AML-193 (cell line): ENCODE measurements at regions not wholly inside any gene's neighbourhood (a gene's known extent, or its start where the extent isn't known, plus 50 kb on each side); places are given as distances from the start of the nearest gene placed in this dataset.
"Not testable (repeated sequence)": the region's sequence is repeated elsewhere in the genome, so short reads cannot be mapped to it uniquely, and the experiment has no call there.

Source experiments
- DNase-seq, 2 experiments: peaks; one replicate each; lab custom pipeline; 2025; lab: John Stamatoyannopoulos, UW

DNA sequence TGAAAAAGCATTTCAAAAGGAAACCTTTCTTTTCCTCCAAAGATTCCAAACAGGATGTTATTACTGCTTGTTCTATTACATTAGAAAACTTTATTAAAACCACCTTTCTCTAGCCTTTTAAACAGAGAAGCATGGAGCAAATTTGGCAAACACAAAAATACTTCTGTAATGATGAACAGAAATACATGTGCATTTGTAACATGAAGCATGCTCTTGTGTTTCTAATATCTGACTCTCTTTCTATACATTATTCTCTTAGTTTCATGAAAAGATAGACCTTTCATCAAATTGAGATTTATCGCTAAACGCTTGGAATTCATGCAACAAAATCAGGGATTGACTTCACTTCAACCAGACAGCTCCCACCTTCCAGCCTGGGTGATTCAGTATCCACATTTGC is 152.8 kb upstream of the IRS2 start:
- DNase-seq = no peak

- DNase-seq = no peak
Observed at GRCh38 chr13:109938255-109938936, 152.0 kb upstream of the IRS2 start.

GRCh38 chr13:109934520-109934919 is 148.1 kb upstream of the IRS2 start:
- not testable (repeated sequence) for DNase-seq

GRCh38 chr13:109933476-109933875 is 147.1 kb upstream of the IRS2 start:
- DNase-seq = no peak

DNA sequence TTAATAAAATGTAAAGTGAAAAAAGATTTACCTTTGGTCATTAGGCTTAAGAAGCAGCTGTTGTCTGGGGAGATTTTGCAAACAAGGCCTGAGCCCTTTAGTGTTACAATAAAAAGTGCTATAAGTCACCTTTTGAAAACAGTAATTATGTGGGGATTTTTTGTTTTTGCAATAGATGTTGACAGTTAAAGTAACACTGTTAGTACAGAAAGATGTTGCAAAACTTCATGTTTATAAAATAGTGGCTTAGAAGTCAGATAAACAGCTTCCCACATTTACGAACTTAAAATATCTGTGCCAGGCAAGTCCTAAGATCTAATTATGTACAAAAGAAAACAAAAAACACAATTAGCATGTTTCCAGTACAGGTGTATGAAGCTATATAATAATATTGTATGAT is 138.0 kb upstream of the IRS2 start:
- DNase-seq = no peak

DNA sequence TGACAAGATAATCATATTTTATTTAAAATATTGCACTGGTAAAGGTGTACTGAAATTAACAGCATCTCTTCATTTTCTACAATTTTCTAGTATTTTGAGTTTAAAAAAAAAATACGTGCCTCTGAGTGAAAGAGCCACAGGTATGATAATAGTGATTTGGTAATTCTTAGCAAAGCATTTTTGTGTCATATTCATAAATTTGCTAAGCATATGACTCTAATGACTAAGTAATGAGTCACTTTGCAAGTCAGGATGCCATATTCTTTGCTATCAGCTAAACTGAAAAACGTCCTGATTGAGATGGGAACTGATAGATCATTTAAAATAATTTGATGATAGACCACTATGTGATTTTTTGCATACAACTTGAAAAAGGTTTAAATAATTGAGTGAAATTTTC is 136.1 kb upstream of the IRS2 start:
- no peak for DNase-seq

- DNase-seq = no peak
Observed at GRCh38 chr13:109919715-109920375, 133.5 kb upstream of the IRS2 start.

- no peak for DNase-seq
Observed at GRCh38 chr13:109918179-109918711, 131.9 kb upstream of the IRS2 start.

DNA sequence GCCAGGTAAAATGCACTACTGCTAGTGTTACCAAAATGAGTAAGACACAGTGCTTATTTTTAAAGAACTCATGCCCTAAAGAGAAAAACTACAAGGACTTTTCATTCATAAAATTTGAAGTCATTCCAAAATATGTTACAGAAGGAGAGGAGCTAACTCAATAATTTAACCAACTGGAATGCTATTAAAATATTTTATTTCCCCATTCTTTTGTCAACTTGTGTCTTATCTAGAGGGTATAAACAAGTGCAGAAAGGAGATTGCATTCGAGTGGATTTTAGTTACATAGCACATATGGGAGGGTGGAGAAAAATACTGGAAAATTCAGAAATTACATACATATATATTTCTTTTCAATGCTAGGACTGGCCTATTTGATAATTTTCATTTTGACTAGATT is 131.0 kb upstream of the IRS2 start:
- DNase-seq = no peak

DNA sequence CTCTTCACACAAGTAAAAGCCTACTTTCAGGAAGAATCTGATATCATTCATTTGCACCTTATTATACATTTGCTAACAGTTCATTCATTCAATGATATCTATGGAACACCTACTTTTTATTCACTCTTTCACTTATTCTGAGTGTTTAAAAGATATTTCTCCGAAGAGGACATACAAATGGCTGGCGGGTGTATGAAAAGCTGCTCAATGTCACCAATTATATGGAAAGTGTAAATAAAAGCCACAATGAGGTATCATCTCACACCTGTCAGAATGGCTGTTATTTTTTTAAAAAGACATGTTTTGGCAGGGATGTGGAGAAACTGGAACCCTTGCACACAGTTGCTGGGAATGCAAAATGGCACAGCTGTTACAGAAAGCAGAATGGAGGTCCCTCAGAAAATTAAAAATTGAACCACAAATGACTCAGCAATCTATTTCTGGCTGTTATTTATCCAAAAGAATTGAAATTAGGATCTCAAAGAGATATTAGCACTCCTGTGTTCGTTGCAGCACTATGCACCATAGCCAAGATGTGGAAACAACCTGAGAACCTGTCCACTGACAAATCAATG is 127.6 kb upstream of the IRS2 start:
- no peak for DNase-seq

DNA sequence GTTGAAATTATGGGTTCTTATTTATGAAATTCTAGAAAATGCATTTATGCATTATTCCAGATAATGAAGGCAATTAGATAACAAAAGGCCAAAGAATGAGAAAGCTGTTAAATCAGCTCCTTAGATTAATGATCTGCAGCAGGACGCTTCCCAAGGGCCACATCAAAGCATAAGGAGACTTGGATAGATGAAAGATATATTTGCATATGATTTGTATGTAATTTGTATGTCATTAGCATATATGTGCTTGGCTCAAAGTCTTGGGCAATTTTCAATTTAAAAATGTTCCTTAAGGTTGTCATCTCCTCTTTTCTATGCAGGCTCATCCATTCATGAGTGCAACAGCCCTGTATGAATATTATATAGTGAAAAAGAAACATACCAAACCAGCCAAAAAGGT is 126.8 kb upstream of the IRS2 start:
- DNase-seq = no peak

- DNase-seq = no peak
Observed at GRCh38 chr13:109910194-109910593, 123.8 kb upstream of the IRS2 start.

DNA sequence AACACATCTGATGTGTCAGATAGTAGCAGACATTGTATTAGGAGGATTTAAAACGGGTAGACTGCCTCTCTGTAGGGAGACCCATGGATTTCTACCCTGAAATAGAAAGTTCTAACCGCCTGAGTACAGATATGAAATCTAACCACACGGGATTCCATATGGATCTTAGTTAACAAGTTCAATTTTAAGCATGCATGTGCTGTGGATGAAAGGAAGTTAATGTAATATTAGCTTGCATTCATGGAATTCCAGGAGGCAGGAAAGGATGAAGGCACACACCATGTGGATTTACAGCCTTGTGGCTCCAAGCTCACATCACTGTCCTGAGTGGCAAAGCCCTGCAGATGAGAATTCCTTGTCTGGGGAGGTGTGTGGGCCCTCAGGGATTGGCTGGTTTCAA is 120.6 kb upstream of the IRS2 start:
- no peak for DNase-seq

GRCh38 chr13:109904218-109904617 is 117.8 kb upstream of the IRS2 start:
- peak in 1 of 2 experiments; percentile 11 for DNase-seq

DNA sequence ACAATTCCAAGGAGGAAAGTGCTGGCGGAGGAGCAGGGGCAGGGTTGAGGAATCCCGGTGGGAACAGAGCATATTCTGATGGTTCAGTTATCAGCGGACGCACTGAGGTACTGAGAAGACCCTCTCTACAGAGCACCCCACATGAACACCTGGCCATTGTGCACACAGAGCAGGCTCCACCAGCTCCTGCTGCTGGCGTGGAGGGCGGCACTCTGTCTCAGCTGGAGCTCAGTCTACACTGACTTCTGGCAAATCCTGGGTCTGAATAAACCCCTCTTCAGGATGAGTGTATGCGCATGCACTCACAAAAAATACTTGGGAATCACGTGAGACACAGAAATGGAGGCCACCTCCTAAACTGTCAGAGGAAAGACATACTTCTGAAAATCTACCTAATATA is 114.4 kb upstream of the IRS2 start:
- no peak for DNase-seq

DNA sequence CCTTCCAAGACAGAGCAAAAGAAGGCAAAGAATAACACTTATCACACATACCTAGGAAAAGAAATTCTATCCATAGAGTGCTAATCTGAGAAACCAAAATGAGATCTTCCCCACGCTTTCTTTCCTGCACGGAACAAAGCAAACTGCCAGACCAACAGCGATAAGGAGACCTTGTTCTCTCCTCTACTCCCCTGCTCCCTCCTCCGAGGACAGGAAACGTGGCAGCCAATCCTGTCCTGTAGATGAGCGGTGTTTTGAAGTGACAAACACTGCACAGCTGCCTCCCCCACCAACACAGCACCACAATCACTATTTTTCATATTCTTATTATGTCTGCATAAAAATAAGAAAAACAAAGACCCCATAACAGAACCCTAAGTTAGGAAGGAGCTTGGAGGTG is 113.9 kb upstream of the IRS2 start:
- no peak for DNase-seq

GRCh38 chr13:109899748-109900147 is 113.4 kb upstream of the IRS2 start:
- DNase-seq = no peak

DNA sequence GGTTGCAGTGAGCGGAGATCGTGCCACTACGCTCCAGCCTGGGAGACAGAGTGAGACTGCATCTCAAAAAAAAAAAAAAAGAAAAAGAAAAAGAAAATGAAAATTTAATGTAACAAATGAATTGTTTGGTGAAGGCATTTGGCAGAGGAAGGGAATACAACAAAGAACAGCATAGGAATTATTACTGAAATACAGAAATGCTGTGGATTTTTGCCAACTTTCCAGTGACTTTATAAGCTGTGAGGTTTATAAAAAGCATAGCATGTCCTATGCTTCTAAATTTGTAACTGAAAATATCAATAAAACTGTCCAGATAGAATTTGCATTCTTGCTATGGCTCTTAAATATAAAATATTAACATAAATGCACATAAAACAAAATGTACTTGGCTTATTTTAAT is 112.9 kb upstream of the IRS2 start:
- DNase-seq = no peak

GRCh38 chr13:109897988-109898624 is 111.7 kb upstream of the IRS2 start:
- no peak for DNase-seq

DNA sequence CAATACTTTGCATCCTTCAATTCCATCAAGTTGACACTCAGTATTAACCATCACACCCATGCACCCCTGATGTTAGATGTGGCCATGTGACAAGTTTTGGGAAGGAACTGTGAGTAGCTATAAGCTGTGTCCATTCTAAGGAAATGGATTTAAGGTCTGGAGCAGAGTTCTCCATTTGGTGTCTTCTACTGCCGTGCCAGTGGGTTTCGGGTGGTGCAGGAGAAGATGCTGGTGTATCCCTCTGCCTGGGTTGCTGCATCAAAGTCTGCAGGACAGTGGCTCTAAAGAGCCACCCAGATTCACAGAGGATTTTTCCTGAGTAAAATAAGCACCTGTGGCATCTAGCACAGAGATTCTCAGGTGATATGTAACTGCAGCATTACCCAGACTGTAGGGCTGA is 105.7 kb upstream of the IRS2 start:
- DNase-seq = no peak

GRCh38 chr13:109885235-109885634 is 98.9 kb upstream of the IRS2 start:
- DNase-seq = no peak

DNA sequence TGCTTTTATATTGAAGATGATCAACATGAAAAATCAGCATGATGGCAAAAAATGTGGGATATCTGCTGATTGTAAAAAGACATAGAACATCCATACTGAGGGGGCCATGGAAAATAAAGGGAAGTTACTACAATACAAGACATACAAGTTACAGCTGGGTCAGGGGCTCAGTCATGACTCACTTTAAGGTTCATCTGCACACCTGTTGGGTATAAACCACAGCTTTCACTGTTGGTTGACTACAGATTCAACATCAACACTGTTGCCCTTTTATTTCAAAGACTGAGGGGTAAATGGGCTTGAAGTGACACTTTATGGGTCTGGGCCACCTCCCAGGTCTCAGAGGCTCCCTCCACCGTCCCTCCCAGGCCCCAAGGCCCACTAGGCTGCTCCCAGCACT is 98.1 kb upstream of the IRS2 start:
- DNase-seq = no peak
